A673 (cell line): ENCODE measurements at regions not wholly inside any gene's neighbourhood (a gene's known extent, or its start where the extent isn't known, plus 50 kb on each side); places are given as distances from the start of the nearest gene placed in this dataset.

ENCODE experiments used
- BruUV-seq: library from RNA; stranded (reverse); fragments of 400-500 nt; replicated peaks from 2 replicates; lab custom pipeline; 2021; lab: Mats Ljungman, UMichigan
- CTCF ChIA-PET: fragments of 300-600 bp; sonication (Branson Sonifier 250); formaldehyde crosslinking; loops from one replicate; lab custom pipeline; 2022; ENCODE audit warnings: antibody characterized with exemption; lab: Charles Lee
- POLR2A ChIA-PET: fragments of 300-600 bp; sonication (Branson Sonifier 250); formaldehyde crosslinking; loops from one replicate; lab custom pipeline; 2022; ENCODE audit warnings: antibody characterized with exemption; ENCODE audit not compliant: low non-redundant PET; lab: Charles Lee
- DNase-seq: peaks from one replicate; pipeline ENCODE4 v3.0.0-alpha.2; 2015; ENCODE audit warnings: low spot score
- H3K27ac ChIP-seq: fragments of 200-600 bp; sonication (generic); 2 replicates; pipeline ENCODE4 v1.5.1; 2016; ENCODE audit warnings: mixed run types, low read depth, mild to moderate bottlenecking, mixed read lengths, antibody characterized with exemption, low read length; ENCODE audit not compliant: poor library complexity, severe bottlenecking
- H3K27me3 ChIP-seq: fragments of 200-600 bp; sonication (generic); replicated peaks from 2 replicates; pipeline ENCODE4 v1.6.1; 2017; ENCODE audit warnings: mixed run types, low read depth, mild to moderate bottlenecking, mixed read lengths, antibody characterized with exemption, low read length; ENCODE audit not compliant: insufficient read depth, poor library complexity
- H3K36me3 ChIP-seq: fragments of 200-600 bp; sonication (generic); 2 replicates; pipeline ENCODE4 v1.6.1; 2016; ENCODE audit warnings: mixed run types, mild to moderate bottlenecking, mixed read lengths, antibody characterized with exemption, low read length; ENCODE audit not compliant: insufficient read depth, poor library complexity, severe bottlenecking
- H3K4me1 ChIP-seq: fragments of 200-600 bp; sonication (generic); 2 replicates; pipeline ENCODE4 v1.6.1; 2017; ENCODE audit warnings: mixed run types, mild to moderate bottlenecking, mixed read lengths, antibody characterized with exemption, low read length; ENCODE audit not compliant: insufficient read depth, poor library complexity, severe bottlenecking
- H3K4me3 ChIP-seq: fragments of 200-600 bp; sonication (generic); 2 replicates; pipeline ENCODE4 v1.5.1; 2016; ENCODE audit warnings: low read depth, mixed run types, mild to moderate bottlenecking, mixed read lengths, low read length; ENCODE audit not compliant: poor library complexity, severe bottlenecking
- H3K9me3 ChIP-seq: fragments of 200-600 bp; sonication (generic); 2 replicates; pipeline ENCODE4 v1.6.1; 2016; ENCODE audit warnings: mixed run types, low read depth, mild to moderate bottlenecking, mixed read lengths, antibody characterized with exemption, low read length; ENCODE audit not compliant: poor library complexity, severe bottlenecking
- CTCF ChIP-seq: fragments of 300-800, 200-600 bp; sonication (generic); conservative IDR thresholded peaks from 2 replicates; pipeline ENCODE4 v1.5.1; 2017; ENCODE audit warnings: low read depth, mild to moderate bottlenecking, antibody characterized with exemption, low read length, moderate library complexity, mixed read lengths
- EZH2 ChIP-seq: fragments of 200-600 bp; sonication (generic); IDR thresholded peaks from 2 replicates; pipeline ENCODE4 v1.6.1; 2017; ENCODE audit warnings: borderline replicate concordance, low read depth, mild to moderate bottlenecking, mixed read lengths, antibody characterized with exemption, low read length; ENCODE audit not compliant: poor library complexity, severe bottlenecking
- intact Hi-C: fragments of 100-400 bp; cut with micrococcal nuclease; formaldehyde crosslinking; loops from one replicate; pipeline ENCODE4 v1.10.0; 2022; ENCODE audit not compliant: unreplicated experiment

- H3K27ac ChIP-seq: no peak overlapping the region
- H3K4me3 ChIP-seq: no peak overlapping the region
- no peaks in the 10 kb centered on the region for H3K27me3 ChIP-seq
- no peaks in the 10 kb centered on the region for H3K4me1 ChIP-seq
- H3K36me3 ChIP-seq: no peaks in the 10 kb centered on the region
- TF ChIP-seq EZH2 (no peak), CTCF (no peak)
- intact Hi-C loops: no loop called here
- H3K9me3 ChIP-seq: no peaks in the 10 kb centered on the region
- ChIA-PET CTCF (no interaction called here), POLR2A (no interaction called here)
- peak; percentile 0 for DNase-seq
- no TSS peak for BruUV-seq
Measured at GRCh38 chrX:121504153-121504552, 456.7 kb downstream of the GLUD2 start.

DNA sequence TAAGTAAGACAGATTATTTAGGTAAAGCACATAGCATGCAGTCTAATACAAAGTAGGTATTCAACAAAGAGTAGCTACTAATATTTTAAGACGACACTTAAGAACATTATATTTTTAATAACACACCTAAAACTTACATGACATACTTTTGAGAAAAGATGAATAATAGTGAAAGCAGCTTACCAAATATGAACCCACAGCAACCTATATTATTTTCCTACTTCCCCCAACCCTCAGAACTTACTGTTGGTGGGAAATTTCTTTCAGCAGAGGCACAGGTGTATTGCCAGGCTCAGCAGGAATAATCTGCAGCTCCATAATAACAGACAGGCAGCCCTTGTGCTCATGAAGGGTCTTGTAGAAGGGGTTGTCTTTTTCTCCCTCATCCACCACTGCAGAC, 498.9 kb downstream of the GLUD2 start:
- DNase-seq: no peak
- intact Hi-C loops: no loop called here
- H3K9me3 ChIP-seq: no peaks in the 10 kb centered on the region
- no peak overlapping the region for H3K27ac ChIP-seq
- H3K4me1 ChIP-seq: no peaks in the 10 kb centered on the region
- BruUV-seq: no TSS peak
- TF ChIP-seq EZH2 (no peak), CTCF (no peak)
- H3K36me3 ChIP-seq: no peaks in the 10 kb centered on the region
- H3K27me3 ChIP-seq: no peaks in the 10 kb centered on the region
- ChIA-PET CTCF (no interaction called here), POLR2A (no interaction called here)
- H3K4me3 ChIP-seq: no peak overlapping the region

- no peaks in the 10 kb centered on the region for H3K36me3 ChIP-seq
- H3K4me1 ChIP-seq: no peaks in the 10 kb centered on the region
- TF ChIP-seq EZH2: no peak
- no peak for TF ChIP-seq CTCF
- intact Hi-C loops: no loop called here
- no TSS peak for BruUV-seq
- ChIA-PET CTCF (interaction anchor here (0.6 kb wide), 1 partner anchor 18 kb away, joined by 7 read pairs; no protein-coding TSS in a partner anchor), POLR2A (no interaction called here)
- H3K27me3 ChIP-seq: no peaks in the 10 kb centered on the region
- no peak overlapping the region for H3K4me3 ChIP-seq
- DNase-seq: no peak
- no peak overlapping the region for H3K27ac ChIP-seq
- H3K9me3 ChIP-seq: no peaks in the 10 kb centered on the region
Measured at GRCh38 chrX:121558886-121559285, 511.5 kb downstream of the GLUD2 start.
